Esophagus muscularis mucosa (tissue), 4 donors: ENCODE measurements at regions not wholly inside any gene's neighbourhood (a gene's known extent, or its start where the extent isn't known, plus 50 kb on each side); places are given as distances from the start of the nearest gene placed in this dataset.

Experiments
- DNase-seq: peaks from one replicate; pipeline ENCODE4 v3.0.0-alpha.2; 2017; ENCODE audit errors: extremely low spot score
- H3K27ac ChIP-seq, 4 donors: fragments of 200-600 bp; sonication (generic); replicated peaks in 1 of 4; 1 replicate in 3 of 4; 2 replicates in 1 of 4; pipeline ENCODE4 v1.5.1; 2016 to 2019; ENCODE audit warnings: mild to moderate bottlenecking in 1 of 4
- H3K27me3 ChIP-seq, 4 donors: fragments of 200-600 bp; sonication (generic); one replicate each; pipeline versions ENCODE4 v1.5.1 to v1.6.0; 2016 to 2019
- H3K36me3 ChIP-seq, 4 donors: fragments of 200-600 bp; sonication (generic); one replicate each; pipeline ENCODE4 v1.5.1; 2016 to 2019
- H3K4me1 ChIP-seq, 4 donors: fragments of 200-600 bp; sonication (generic); one replicate each; pipeline ENCODE4 v1.5.1; 2016 to 2019
- H3K4me3 ChIP-seq, 4 donors: fragments of 200-600 bp; sonication (generic); 1 replicate in 2 of 4; 2 replicates in 2 of 4; pipeline ENCODE4 v1.5.1; 2016 to 2019; ENCODE audit warnings: mild to moderate bottlenecking in 4 of 4, moderate library complexity in 1 of 4
- H3K9me3 ChIP-seq, 4 donors: fragments of 200-600 bp; sonication (generic); 1 replicate in 3 of 4; 2 replicates in 1 of 4; pipeline ENCODE4 v1.5.1; 2016 to 2019
- CTCF ChIP-seq, 3 experiments: fragments of 200-600 bp in 2 of 3; fragments of 450-650 bp in 1 of 3; sonication (generic) in 2 of 3; IDR thresholded peaks; one replicate each; pipeline ENCODE4 v1.5.1; 2017 to 2019; ENCODE audit warnings: antibody characterized with exemption in 3 of 3, mild to moderate bottlenecking in 2 of 3, moderate library complexity in 1 of 3
- EP300 ChIP-seq: sonication (generic); formaldehyde crosslinking; IDR thresholded peaks from one replicate; pipeline ENCODE4 v1.6.1; 2017; ENCODE audit warnings: antibody characterized with exemption
- POLR2A ChIP-seq: fragments of 450-650 bp; IDR thresholded peaks from one replicate; pipeline ENCODE4 v1.6.1; 2017; ENCODE audit warnings: antibody characterized with exemption, moderate library complexity, mild to moderate bottlenecking, low read depth
- POLR2AphosphoS5 ChIP-seq, 2 donors: sonication (generic); formaldehyde crosslinking; IDR thresholded peaks; one replicate each; pipeline ENCODE4 v1.6.1; 2017; ENCODE audit warnings: antibody characterized with exemption in 2 of 2
- WGBS: methylation state at CpG from one replicate; pipeline ENCODE4 v1.1.5; 2018; 5-methylcytosine and 5-hydroxymethylcytosine counted together
- intact Hi-C: fragments of 100-400 bp; cut with DNase I; formaldehyde crosslinking; loops from one replicate; pipeline ENCODE4 v1.15.1; 2023

DNA sequence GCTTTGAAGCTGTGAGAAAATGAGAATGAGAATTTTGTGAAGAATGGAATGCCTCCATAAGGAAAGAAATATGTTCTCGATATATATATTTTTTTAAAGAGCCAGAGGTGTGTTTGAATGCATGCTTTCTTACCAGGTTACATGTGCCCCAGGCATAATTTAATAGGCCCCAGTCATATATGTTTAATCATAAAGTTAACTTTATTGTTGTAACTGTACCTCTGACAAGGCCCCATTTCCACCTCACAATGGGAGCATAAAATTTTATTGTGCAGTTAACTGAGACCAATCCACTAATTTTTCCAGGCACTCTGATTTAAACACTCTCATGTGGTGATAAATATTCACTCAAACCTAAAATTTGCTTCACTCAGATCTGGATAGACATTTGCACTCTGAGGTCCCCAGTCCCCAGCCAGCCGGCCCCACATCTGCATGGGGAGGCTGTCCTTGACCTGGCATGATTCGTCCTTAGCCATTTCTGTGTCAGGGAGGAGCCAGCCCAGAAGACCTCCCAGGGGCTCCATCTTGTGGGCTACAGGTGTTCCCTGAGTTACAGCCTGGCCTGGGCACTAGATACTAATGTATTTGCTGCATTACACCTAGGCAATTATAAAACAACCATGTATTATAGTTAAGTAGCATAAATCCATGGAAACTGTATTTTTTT is 245.8 kb downstream of the MTRR start:
- H3K4me1 ChIP-seq: no peaks in the 10 kb centered on the region
- no peaks in the 10 kb centered on the region for H3K36me3 ChIP-seq
- TF ChIP-seq CTCF (IDR thresholded peaks at IDR 0.05) (no peak), POLR2AphosphoS5 (IDR thresholded peaks at IDR 0.05) (no peak), POLR2A (no peak), EP300 (no peak)
- H3K27ac ChIP-seq: no peak overlapping the region
- H3K27me3 ChIP-seq: no peaks in the 10 kb centered on the region
- no peaks in the 10 kb centered on the region for H3K9me3 ChIP-seq
- no peak overlapping the region for H3K4me3 ChIP-seq
- DNase-seq: no peak
- WGBS: 69% methylated on average over 3 of the region's 3 CpGs
- intact Hi-C loops: no loop called here

DNA sequence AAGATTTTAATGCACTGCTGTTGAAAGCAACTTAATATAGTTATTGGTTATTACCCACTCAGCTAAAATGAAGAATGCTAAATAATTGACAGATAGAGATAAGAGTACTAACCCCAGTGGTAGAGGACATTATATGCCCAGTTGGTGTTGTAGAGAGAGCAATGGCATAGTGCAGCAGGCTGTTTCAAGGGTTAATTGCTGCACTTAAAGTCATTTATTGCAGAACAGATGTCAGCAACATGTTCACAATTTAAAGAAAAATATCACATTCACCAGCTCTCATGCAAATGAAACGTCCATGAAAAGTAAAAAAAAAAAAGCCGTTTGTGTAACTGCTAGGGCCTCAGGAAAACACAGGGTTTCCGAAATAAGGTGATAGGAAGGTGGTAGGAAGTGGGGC is 254.6 kb downstream of the MTRR start:
- WGBS: 42% methylated on average over 3 of the region's 3 CpGs
- intact Hi-C loops: no loop called here
- H3K27ac ChIP-seq: no peak overlapping the region
- no peak for DNase-seq
- H3K4me3 ChIP-seq: no peak overlapping the region
- no peaks in the 10 kb centered on the region for H3K27me3 ChIP-seq
- H3K4me1 ChIP-seq: no peaks in the 10 kb centered on the region
- TF ChIP-seq POLR2AphosphoS5 (IDR thresholded peaks at IDR 0.05) (no peak), CTCF (IDR thresholded peaks at IDR 0.05) (no peak), EP300 (no peak), POLR2A (no peak)
- H3K36me3 ChIP-seq: no peaks in the 10 kb centered on the region
- H3K9me3 ChIP-seq: no peaks in the 10 kb centered on the region

- intact Hi-C loops: no loop called here
- Histone ChIP-seq H3K36me3 (no peaks in the 10 kb centered on the region), H3K4me3 (no peak overlapping the region), H3K9me3 (no peaks in the 10 kb centered on the region), H3K27ac (no peak overlapping the region), H3K27me3 (no peaks in the 10 kb centered on the region), H3K4me1 (no peaks in the 10 kb centered on the region)
- TF ChIP-seq POLR2A (no peak), EP300 (no peak)
- 83% methylated on average over 5 of the region's 5 CpGs for WGBS
- no peak for DNase-seq
Observed at GRCh38 chr5:8134609-8135008, 265.7 kb downstream of the MTRR start.

DNA sequence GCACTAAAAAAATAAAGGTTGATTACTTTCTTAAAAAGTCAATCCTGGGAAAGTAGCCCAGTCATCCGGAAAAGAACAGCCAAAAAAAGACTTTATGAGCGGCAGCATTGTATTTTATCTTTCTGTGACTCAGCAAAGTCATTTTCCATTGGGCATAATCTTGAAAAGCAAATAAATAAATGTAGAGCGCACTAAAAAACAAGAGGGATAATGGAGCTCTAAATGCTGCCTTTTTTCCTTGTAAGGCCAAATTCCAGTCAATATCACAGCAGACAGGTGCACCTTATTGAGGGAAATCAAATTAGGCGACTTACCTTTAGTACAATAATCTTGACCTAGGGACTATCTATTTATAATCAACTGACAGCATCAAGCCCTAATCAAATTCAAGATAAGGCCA is 266.8 kb downstream of the MTRR start:
- Histone ChIP-seq H3K9me3 (no peaks in the 10 kb centered on the region), H3K36me3 (no peaks in the 10 kb centered on the region), H3K27ac (no peak overlapping the region), H3K27me3 (no peaks in the 10 kb centered on the region), H3K4me1 (no peaks in the 10 kb centered on the region), H3K4me3 (no peak overlapping the region)
- TF ChIP-seq POLR2A: no peak
- TF ChIP-seq POLR2AphosphoS5 (IDR thresholded peaks at IDR 0.05): no peak
- no peak for TF ChIP-seq EP300
- no peak for TF ChIP-seq CTCF (IDR thresholded peaks at IDR 0.05)
- DNase-seq: no peak
- 65% methylated on average over 4 of the region's 4 CpGs for WGBS
- intact Hi-C loops: no loop called here

DNA sequence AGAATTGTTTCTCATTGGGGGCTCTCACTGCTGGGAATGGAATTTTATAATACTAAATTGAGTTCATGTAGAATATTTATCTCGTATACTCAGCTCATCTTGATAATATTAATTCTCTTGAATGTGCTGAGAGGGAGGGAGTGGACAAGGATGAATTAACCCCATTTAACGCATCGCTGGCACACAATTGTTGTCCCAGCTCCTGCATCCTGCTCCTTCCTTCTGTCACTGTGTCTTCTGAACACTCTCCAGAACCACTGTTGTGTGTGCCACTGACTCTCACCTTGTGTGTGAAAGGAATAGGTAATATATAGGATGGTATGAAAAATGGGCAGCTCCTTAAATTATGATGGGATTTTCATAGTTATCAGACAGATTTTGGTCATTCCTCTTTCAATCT is 267.3 kb downstream of the MTRR start:
- 88% methylated on average over 3 of the region's 3 CpGs for WGBS
- Histone ChIP-seq H3K4me3 (no peak overlapping the region), H3K27me3 (no peaks in the 10 kb centered on the region), H3K36me3 (no peaks in the 10 kb centered on the region), H3K27ac (no peak overlapping the region), H3K9me3 (no peaks in the 10 kb centered on the region), H3K4me1 (no peaks in the 10 kb centered on the region)
- no peak for TF ChIP-seq EP300
- no peak for TF ChIP-seq POLR2AphosphoS5 (IDR thresholded peaks at IDR 0.05)
- TF ChIP-seq POLR2A: no peak
- no peak for TF ChIP-seq CTCF (IDR thresholded peaks at IDR 0.05)
- no peak for DNase-seq
- intact Hi-C loops: no loop called here
